ENCODE measurements at regions not wholly inside any gene's neighbourhood (a gene's known extent, or its start where the extent isn't known, plus 50 kb on each side); places are given as distances from the start of the nearest gene placed in this dataset.
"Not testable (repeated sequence)": the region's sequence is repeated elsewhere in the genome, so short reads cannot be mapped to it uniquely, and the experiment has no call there.

DNA sequence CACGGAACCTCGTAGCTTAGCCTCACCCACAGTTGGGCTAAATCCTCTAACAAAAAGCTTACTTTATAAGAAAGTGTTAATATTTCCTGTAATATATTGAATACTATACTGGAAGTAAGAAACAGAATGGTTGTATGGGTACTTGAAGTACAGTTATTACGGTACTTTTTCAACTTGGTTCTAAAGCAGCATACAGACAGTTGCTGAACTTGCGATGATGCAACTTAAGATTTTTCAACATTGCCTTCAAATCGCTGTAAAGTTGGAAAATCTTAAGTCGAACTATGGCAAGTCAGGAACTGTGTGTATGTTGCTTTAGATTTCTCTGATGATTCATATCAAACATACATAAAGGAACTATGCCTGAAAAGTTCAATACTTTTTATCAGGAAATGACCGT is 204.4 kb upstream of the C2CD4B start:
- Histone ChIP-seq H3K36me3 (replicated peaks in 1 of 2; ENCODE audit: control insufficient read depth in 2 of 2, insufficient read depth in 2 of 2, low read length in 2 of 2) (peaks cover 0 to 2% of the 10 kb centered on the region in 2 donors), H4K8ac (ENCODE audit: low read depth, low read length) (no peak overlapping the region), H3K23ac (ENCODE audit: low read depth, low read length, poor library complexity) (no peak overlapping the region), H3K14ac (ENCODE audit: low read length) (no peak overlapping the region), H3K4me2 (ENCODE audit: insufficient read depth, low read length, poor library complexity, severe bottlenecking) (no peak overlapping the region), H3K4me3 (ENCODE audit: low read length in 2 of 2) (no peak overlapping the region), H2BK15ac (ENCODE audit: low read length) (no peak overlapping the region), H3K27me3 (ENCODE audit: control insufficient read depth in 3 of 3, insufficient read depth in 3 of 3, low read depth in 1 of 3, low read length in 3 of 3) (no peaks in the 10 kb centered on the region), H3K9ac (ENCODE audit: low read depth, low read length, poor library complexity) (no peak overlapping the region), H2BK120ac (ENCODE audit: low read depth, low read length) (no peak overlapping the region), H3K18ac (ENCODE audit: low read length) (no peak overlapping the region), H3K27ac (replicated peaks; ENCODE audit: low read length) (no peak overlapping the region), H2AK5ac (ENCODE audit: low read depth, low read length) (no peak overlapping the region), H3K4ac (ENCODE audit: low read length) (no peak overlapping the region), H4K91ac (ENCODE audit: low read depth, low read length, poor library complexity) (no peak overlapping the region), H3K9me3 (replicated peaks in 1 of 2; ENCODE audit: control insufficient read depth in 2 of 2, insufficient read depth in 1 of 2, low read depth in 1 of 2, low read length in 2 of 2) (peaks cover 0 to 4% of the 10 kb centered on the region in 2 donors), H2AFZ (ENCODE audit: low read length) (no peak overlapping the region), H2BK5ac (ENCODE audit: low read length) (no peak overlapping the region), H3K79me1 (ENCODE audit: low read depth, low read length) (peaks cover 2% of the 10 kb centered on the region), H3K4me1 (ENCODE audit: control insufficient read depth in 2 of 2, insufficient read depth in 1 of 2, low read depth in 1 of 2, low read length in 2 of 2) (no peaks in the 10 kb centered on the region), H2BK12ac (ENCODE audit: low read length) (no peak overlapping the region)
- no CpG with 5 or more reads among the region's 7 CpGs for WGBS, 2 donors (ENCODE audit: extremely low coverage in 2 of 2, insufficient read length in 2 of 2, insufficient replicate concordance in 1 of 2)
- DNase-seq (ENCODE audit: low spot score), result no peak

DNA sequence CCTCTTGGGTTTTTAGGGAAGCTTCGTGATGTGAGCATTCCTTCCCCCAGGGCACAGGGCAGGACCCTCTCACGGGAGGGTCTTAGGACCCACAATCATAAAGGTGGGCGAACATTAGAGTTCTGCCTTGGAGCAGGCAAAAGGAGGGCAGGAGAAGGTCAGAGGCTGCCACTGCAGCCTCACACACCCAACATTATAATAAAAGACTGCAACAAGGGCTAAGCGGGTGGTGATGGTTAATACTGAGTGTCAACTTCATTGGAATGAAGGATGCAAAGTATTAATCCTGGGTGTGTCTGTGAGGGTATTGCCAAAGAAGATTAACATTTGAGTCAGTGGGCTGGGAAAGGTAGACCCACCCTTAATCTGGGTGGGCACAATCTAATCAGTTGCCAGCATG is 206.6 kb upstream of the C2CD4B start:
- H3K36me3 ChIP-seq (replicated peaks in 1 of 2; ENCODE audit: control insufficient read depth in 2 of 2, insufficient read depth in 2 of 2, low read length in 2 of 2); H3K4me3 ChIP-seq (ENCODE audit: low read length in 2 of 2); H4K8ac ChIP-seq (ENCODE audit: low read depth, low read length); DNase-seq (ENCODE audit: low spot score); H3K4ac ChIP-seq (ENCODE audit: low read length); H3K79me1 ChIP-seq (ENCODE audit: low read depth, low read length); H3K27me3 ChIP-seq (ENCODE audit: control insufficient read depth in 3 of 3, insufficient read depth in 3 of 3, low read depth in 1 of 3, low read length in 3 of 3); H3K9me3 ChIP-seq (replicated peaks in 1 of 2; ENCODE audit: control insufficient read depth in 2 of 2, insufficient read depth in 1 of 2, low read depth in 1 of 2, low read length in 2 of 2); H3K27ac ChIP-seq (replicated peaks; ENCODE audit: low read length); H2AK5ac ChIP-seq (ENCODE audit: low read depth, low read length); H3K18ac ChIP-seq (ENCODE audit: low read length); H3K4me2 ChIP-seq (ENCODE audit: insufficient read depth, low read length, poor library complexity, severe bottlenecking); H2BK120ac ChIP-seq (ENCODE audit: low read depth, low read length); H3K23ac ChIP-seq (ENCODE audit: low read depth, low read length, poor library complexity); H2BK5ac ChIP-seq (ENCODE audit: low read length); H3K14ac ChIP-seq (ENCODE audit: low read length); H3K9ac ChIP-seq (ENCODE audit: low read depth, low read length, poor library complexity); H4K91ac ChIP-seq (ENCODE audit: low read depth, low read length, poor library complexity); H2BK15ac ChIP-seq (ENCODE audit: low read length); H3K4me1 ChIP-seq (ENCODE audit: control insufficient read depth in 2 of 2, insufficient read depth in 1 of 2, low read depth in 1 of 2, low read length in 2 of 2); H2BK12ac ChIP-seq (ENCODE audit: low read length); H2AFZ ChIP-seq (ENCODE audit: low read length): not testable (repeated sequence)
- no CpG with 5 or more reads among the region's 4 CpGs for WGBS, 2 donors (ENCODE audit: extremely low coverage in 2 of 2, insufficient read length in 2 of 2, insufficient replicate concordance in 1 of 2)

- H3K4me1 ChIP-seq (ENCODE audit: control insufficient read depth in 2 of 2, insufficient read depth in 1 of 2, low read depth in 1 of 2, low read length in 2 of 2), result no peaks in the 10 kb centered on the region
- H3K9me3 ChIP-seq (replicated peaks in 1 of 2; ENCODE audit: control insufficient read depth in 2 of 2, insufficient read depth in 1 of 2, low read depth in 1 of 2, low read length in 2 of 2), result peaks cover 0 to 2% of the 10 kb centered on the region in 2 donors
- no peak overlapping the region for H2AFZ ChIP-seq (ENCODE audit: low read length)
- no peak overlapping the region for H3K14ac ChIP-seq (ENCODE audit: low read length)
- H3K23ac ChIP-seq (ENCODE audit: low read depth, low read length, poor library complexity), result no peak overlapping the region
- H3K36me3 ChIP-seq (replicated peaks in 1 of 2; ENCODE audit: control insufficient read depth in 2 of 2, insufficient read depth in 2 of 2, low read length in 2 of 2), result peaks cover 0 to under 1% of the 10 kb centered on the region in 2 donors
- no peak overlapping the region for H2BK5ac ChIP-seq (ENCODE audit: low read length)
- no peak for DNase-seq (ENCODE audit: low spot score)
- H3K4me3 ChIP-seq (ENCODE audit: low read length in 2 of 2), result no peak overlapping the region
- H2BK15ac ChIP-seq (ENCODE audit: low read length), result no peak overlapping the region
- no peak overlapping the region for H4K91ac ChIP-seq (ENCODE audit: low read depth, low read length, poor library complexity)
- H3K4me2 ChIP-seq (ENCODE audit: insufficient read depth, low read length, poor library complexity, severe bottlenecking), result no peak overlapping the region
- H3K27me3 ChIP-seq (ENCODE audit: control insufficient read depth in 3 of 3, insufficient read depth in 3 of 3, low read depth in 1 of 3, low read length in 3 of 3), result peaks cover 0 to 7% (median 0%) of the 10 kb centered on the region in 3 experiments
- H3K4ac ChIP-seq (ENCODE audit: low read length), result no peak overlapping the region
- H2AK5ac ChIP-seq (ENCODE audit: low read depth, low read length), result no peak overlapping the region
- no peaks in the 10 kb centered on the region for H3K79me1 ChIP-seq (ENCODE audit: low read depth, low read length)
- no CpG with 5 or more reads among the region's 3 CpGs for WGBS, 2 donors (ENCODE audit: extremely low coverage in 2 of 2, insufficient read length in 2 of 2, insufficient replicate concordance in 1 of 2)
- no peak overlapping the region for H3K27ac ChIP-seq (replicated peaks; ENCODE audit: low read length)
- no peak overlapping the region for H3K18ac ChIP-seq (ENCODE audit: low read length)
- H2BK120ac ChIP-seq (ENCODE audit: low read depth, low read length), result no peak overlapping the region
- H3K9ac ChIP-seq (ENCODE audit: low read depth, low read length, poor library complexity), result no peak overlapping the region
- no peak overlapping the region for H2BK12ac ChIP-seq (ENCODE audit: low read length)
- no peak overlapping the region for H4K8ac ChIP-seq (ENCODE audit: low read depth, low read length)
These were observed 212.8 kb upstream of the C2CD4B start for GRCh38 chr15:62377736-62378480.

DNA sequence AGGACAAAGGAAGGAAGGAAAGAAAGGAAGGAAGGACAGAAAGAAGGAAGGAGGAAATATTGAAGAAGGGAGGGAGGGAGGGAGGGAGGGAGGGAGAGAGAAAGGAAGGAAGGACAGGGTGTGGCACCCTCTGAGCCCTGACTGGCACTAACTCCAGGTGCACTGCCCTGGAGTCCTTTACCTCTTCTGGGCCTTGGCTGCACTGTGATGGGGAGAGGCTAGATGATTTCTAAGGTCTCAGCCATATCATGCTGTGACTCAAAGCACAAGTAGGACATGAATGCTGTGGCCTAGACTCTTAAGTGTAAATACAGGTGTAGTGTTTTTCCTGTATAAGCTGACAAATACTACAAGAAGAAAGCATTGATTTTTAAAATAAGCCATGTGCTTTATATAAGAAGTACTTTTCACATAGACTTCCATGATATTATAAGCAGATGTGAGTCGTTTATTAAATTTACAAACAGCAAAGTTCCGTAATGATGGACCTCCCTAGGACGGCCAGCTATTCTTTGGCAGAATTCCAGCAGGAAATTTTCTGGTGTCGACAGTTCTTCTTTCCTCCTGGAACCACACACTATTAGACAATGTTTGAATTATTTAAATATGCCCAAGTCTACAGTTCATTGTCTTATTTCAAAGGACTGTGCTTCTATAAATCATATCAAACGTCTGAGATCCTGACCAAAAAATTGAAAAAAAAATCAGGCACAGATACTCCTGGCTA is 213.8 kb upstream of the C2CD4B start:
- Histone ChIP-seq H3K79me1 (ENCODE audit: low read depth, low read length) (no peaks in the 10 kb centered on the region), H3K27me3 (ENCODE audit: control insufficient read depth in 3 of 3, insufficient read depth in 3 of 3, low read depth in 1 of 3, low read length in 3 of 3) (peaks cover 0 to 7% (median 0%) of the 10 kb centered on the region in 3 experiments), H3K4me1 (ENCODE audit: control insufficient read depth in 2 of 2, insufficient read depth in 1 of 2, low read depth in 1 of 2, low read length in 2 of 2) (no peaks in the 10 kb centered on the region), H2BK12ac (ENCODE audit: low read length) (no peak overlapping the region), H3K27ac (replicated peaks; ENCODE audit: low read length) (no peak overlapping the region), H2AFZ (ENCODE audit: low read length) (no peak overlapping the region), H3K4me3 (ENCODE audit: low read length in 2 of 2) (no peak overlapping the region), H2BK15ac (ENCODE audit: low read length) (no peak overlapping the region), H3K36me3 (replicated peaks in 1 of 2; ENCODE audit: control insufficient read depth in 2 of 2, insufficient read depth in 2 of 2, low read length in 2 of 2) (no peaks in the 10 kb centered on the region), H2BK120ac (ENCODE audit: low read depth, low read length) (no peak overlapping the region), H2AK5ac (ENCODE audit: low read depth, low read length) (no peak overlapping the region), H3K4ac (ENCODE audit: low read length) (no peak overlapping the region), H3K18ac (ENCODE audit: low read length) (no peak overlapping the region), H3K14ac (ENCODE audit: low read length) (no peak overlapping the region), H2BK5ac (ENCODE audit: low read length) (no peak overlapping the region), H4K8ac (ENCODE audit: low read depth, low read length) (no peak overlapping the region), H4K91ac (ENCODE audit: low read depth, low read length, poor library complexity) (no peak overlapping the region), H3K9ac (ENCODE audit: low read depth, low read length, poor library complexity) (no peak overlapping the region), H3K4me2 (ENCODE audit: insufficient read depth, low read length, poor library complexity, severe bottlenecking) (no peak overlapping the region), H3K9me3 (replicated peaks in 1 of 2; ENCODE audit: control insufficient read depth in 2 of 2, insufficient read depth in 1 of 2, low read depth in 1 of 2, low read length in 2 of 2) (no peaks in the 10 kb centered on the region), H3K23ac (ENCODE audit: low read depth, low read length, poor library complexity) (no peak overlapping the region)
- no CpG with 5 or more reads among the region's 5 CpGs for WGBS, 2 donors (ENCODE audit: extremely low coverage in 2 of 2, insufficient read length in 2 of 2, insufficient replicate concordance in 1 of 2)
- DNase-seq (ENCODE audit: low spot score), result no peak
